ENCODE measurements at regions not wholly inside any gene's neighbourhood (a gene's known extent, or its start where the extent isn't known, plus 50 kb on each side); places are given as distances from the start of the nearest gene placed in this dataset.

- TF ChIP-seq CTCF (IDR thresholded peaks at IDR 0.05), result no peak
- no peak for DNase-seq (ENCODE audit: low spot score)
- ATAC-seq (ENCODE audit: low FRiP score), result no peak
Observed at GRCh38 chr7:25424113-25424512, 195.8 kb upstream of the NPVF start.

GRCh38 chr7:25424855-25425254 is 196.6 kb upstream of the NPVF start:
- ATAC-seq (ENCODE audit: low FRiP score) (no peak), DNase-seq (ENCODE audit: low spot score) (no peak)
- no peak for TF ChIP-seq CTCF (IDR thresholded peaks at IDR 0.05)

GRCh38 chr7:25427721-25428120 is 199.4 kb upstream of the NPVF start:
- DNase-seq (ENCODE audit: low spot score), result no peak
- no peak for TF ChIP-seq CTCF (IDR thresholded peaks at IDR 0.05)
- no peak for ATAC-seq (ENCODE audit: low FRiP score)

- ATAC-seq (ENCODE audit: low FRiP score) (peak; percentile 57), DNase-seq (ENCODE audit: low spot score) (no peak)
- TF ChIP-seq CTCF (IDR thresholded peaks at IDR 0.05), result no peak
Observed at GRCh38 chr7:25429731-25430130, 201.4 kb upstream of the NPVF start.

- no peak for ATAC-seq (ENCODE audit: low FRiP score)
- no peak for DNase-seq (ENCODE audit: low spot score)
- TF ChIP-seq CTCF (IDR thresholded peaks at IDR 0.05), result no peak
Observed at GRCh38 chr7:25430200-25430931, 202.1 kb upstream of the NPVF start.

GRCh38 chr7:25431956-25432450 is 203.7 kb upstream of the NPVF start:
- ATAC-seq (ENCODE audit: low FRiP score) (no peak), DNase-seq (ENCODE audit: low spot score) (no peak)
- no peak for TF ChIP-seq CTCF (IDR thresholded peaks at IDR 0.05)

- TF ChIP-seq CTCF (IDR thresholded peaks at IDR 0.05), result no peak
- ATAC-seq (ENCODE audit: low FRiP score) (no peak), DNase-seq (ENCODE audit: low spot score) (no peak)
Observed at GRCh38 chr7:25432807-25433206, 204.5 kb upstream of the NPVF start.
